Cardiac muscle cell (in vitro differentiated cells and primary cell): ENCODE measurements at regions not wholly inside any gene's neighbourhood (a gene's known extent, or its start where the extent isn't known, plus 50 kb on each side); places are given as distances from the start of the nearest gene placed in this dataset.

Source experiments
- DNase-seq, 2 donors: peaks; one replicate each; pipeline versions ENCODE4 v3.0.0 to v3.0.0-alpha.2; 2010 to 2017; ENCODE audit warnings: low read depth in 1 of 2, low spot score in 1 of 2
- H3K27ac ChIP-seq: fragments of 200-600 bp; sonication (generic); 2 replicates; pipeline ENCODE4 v1.5.1; 2016
- H3K27me3 ChIP-seq: fragments of 200-600 bp; sonication (generic); 2 replicates; pipeline ENCODE4 v1.6.0; 2016; ENCODE audit warnings: control low read depth
- H3K36me3 ChIP-seq: fragments of 200-600 bp; sonication (generic); 2 replicates; pipeline ENCODE4 v1.5.1; 2016; ENCODE audit warnings: control low read depth
- H3K4me1 ChIP-seq: fragments of 200-600 bp; sonication (generic); 2 replicates; pipeline ENCODE4 v1.8.1; 2017; ENCODE audit warnings: low read depth, mild to moderate bottlenecking, mixed run types
- H3K4me3 ChIP-seq: fragments of 200-600 bp; sonication (generic); 2 replicates; pipeline ENCODE4 v1.5.1; 2016; ENCODE audit warnings: mild to moderate bottlenecking
- H3K9me3 ChIP-seq: fragments of 200-600 bp; sonication (generic); 2 replicates; pipeline ENCODE4 v1.5.1; 2017; ENCODE audit warnings: low read depth, mild to moderate bottlenecking, control low read depth
- CTCF ChIP-seq: IDR thresholded peaks from 2 replicates; pipeline ENCODE4 v1.5.1; 2012; ENCODE audit warnings: low read depth, mild to moderate bottlenecking, low read length

- TF ChIP-seq CTCF = no peak
- no peaks in the 10 kb centered on the region for H3K36me3 ChIP-seq
Observed at GRCh38 chr5:58392496-58392895, 67.4 kb downstream of the PLK2 start.

GRCh38 chr5:58383448-58383847 is 76.4 kb downstream of the PLK2 start:
- Histone ChIP-seq H3K27me3 (no peaks in the 10 kb centered on the region), H3K27ac (no peak overlapping the region), H3K4me1 (no peaks in the 10 kb centered on the region), H3K4me3 (no peak overlapping the region), H3K9me3 (no peaks in the 10 kb centered on the region), H3K36me3 (no peaks in the 10 kb centered on the region)
- DNase-seq = no peak
- no peak for TF ChIP-seq CTCF

More at GRCh38 chr5:58392496-58392895, 67.4 kb downstream of the PLK2 start:
- H3K4me1 ChIP-seq = no peaks in the 10 kb centered on the region
- no peak overlapping the region for H3K4me3 ChIP-seq
- H3K27me3 ChIP-seq = no peaks in the 10 kb centered on the region
- no peak overlapping the region for H3K27ac ChIP-seq
- no peaks in the 10 kb centered on the region for H3K9me3 ChIP-seq
- DNase-seq = no peak

GRCh38 chr5:58382131-58382534 is 77.8 kb downstream of the PLK2 start:
- Histone ChIP-seq H3K27ac (no peak overlapping the region), H3K4me3 (no peak overlapping the region), H3K4me1 (no peaks in the 10 kb centered on the region), H3K27me3 (no peaks in the 10 kb centered on the region), H3K9me3 (no peaks in the 10 kb centered on the region), H3K36me3 (no peaks in the 10 kb centered on the region)
- no peak for TF ChIP-seq CTCF
- no peak for DNase-seq

- Histone ChIP-seq H3K4me3 (no peak overlapping the region), H3K36me3 (no peaks in the 10 kb centered on the region), H3K27me3 (no peaks in the 10 kb centered on the region), H3K4me1 (no peaks in the 10 kb centered on the region), H3K27ac (no peak overlapping the region), H3K9me3 (no peaks in the 10 kb centered on the region)
- no peak for TF ChIP-seq CTCF
- no peak for DNase-seq
Observed at GRCh38 chr5:58381566-58381965, 78.3 kb downstream of the PLK2 start.

- Histone ChIP-seq H3K27me3 (no peaks in the 10 kb centered on the region), H3K36me3 (no peaks in the 10 kb centered on the region), H3K4me3 (no peak overlapping the region), H3K9me3 (no peaks in the 10 kb centered on the region), H3K27ac (no peak overlapping the region), H3K4me1 (no peaks in the 10 kb centered on the region)
- no peak for DNase-seq
- TF ChIP-seq CTCF = no peak
Observed at GRCh38 chr5:58380655-58381054, 79.2 kb downstream of the PLK2 start.
